GM12872 (cell line): ENCODE measurements at regions not wholly inside any gene's neighbourhood (a gene's known extent, or its start where the extent isn't known, plus 50 kb on each side); places are given as distances from the start of the nearest gene placed in this dataset.

Experiments used
- CTCF ChIP-seq: IDR thresholded peaks from 3 replicates; pipeline ENCODE4 v1.5.1; 2011; ENCODE audit warnings: low read depth, mild to moderate bottlenecking, low read length, moderate library complexity; ENCODE audit not compliant: insufficient read depth

DNA sequence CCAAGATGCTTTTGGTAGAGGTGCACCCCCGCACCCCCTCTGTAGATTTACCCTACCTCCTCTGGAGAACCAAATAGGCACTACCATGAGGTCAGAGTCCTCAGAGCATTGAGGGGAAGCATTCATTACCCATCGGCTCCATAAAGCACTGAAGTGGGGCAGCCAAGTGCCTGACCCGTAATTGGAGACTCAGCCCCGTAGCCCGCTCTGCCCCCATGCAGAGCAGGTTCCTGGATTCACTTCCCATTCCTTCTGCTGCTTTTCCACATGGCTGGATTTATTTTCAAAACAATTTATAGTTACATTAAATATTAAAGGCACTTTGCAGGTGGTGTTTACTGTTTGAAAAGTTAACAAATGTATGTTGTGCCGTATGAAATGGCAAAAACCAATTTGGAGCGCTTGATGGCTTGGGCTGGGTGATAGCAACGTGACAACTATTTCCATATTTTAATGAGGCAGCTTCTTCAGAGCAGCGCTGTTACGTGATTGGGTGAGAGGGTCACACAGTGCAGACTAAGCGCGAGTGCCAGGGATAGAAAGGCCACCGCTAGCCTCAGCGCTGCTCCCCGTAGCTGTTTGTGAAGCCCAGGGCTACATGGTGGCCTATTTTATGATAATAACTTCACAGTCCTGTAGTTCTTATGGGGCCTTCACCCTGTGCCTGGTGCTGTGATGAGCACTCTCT, 373.8 kb upstream of the PROK2 start:
- no peak for TF ChIP-seq CTCF

GRCh38 chr3:72157748-72158638, 373.0 kb upstream of the PROK2 start:
- TF ChIP-seq CTCF: no peak

DNA sequence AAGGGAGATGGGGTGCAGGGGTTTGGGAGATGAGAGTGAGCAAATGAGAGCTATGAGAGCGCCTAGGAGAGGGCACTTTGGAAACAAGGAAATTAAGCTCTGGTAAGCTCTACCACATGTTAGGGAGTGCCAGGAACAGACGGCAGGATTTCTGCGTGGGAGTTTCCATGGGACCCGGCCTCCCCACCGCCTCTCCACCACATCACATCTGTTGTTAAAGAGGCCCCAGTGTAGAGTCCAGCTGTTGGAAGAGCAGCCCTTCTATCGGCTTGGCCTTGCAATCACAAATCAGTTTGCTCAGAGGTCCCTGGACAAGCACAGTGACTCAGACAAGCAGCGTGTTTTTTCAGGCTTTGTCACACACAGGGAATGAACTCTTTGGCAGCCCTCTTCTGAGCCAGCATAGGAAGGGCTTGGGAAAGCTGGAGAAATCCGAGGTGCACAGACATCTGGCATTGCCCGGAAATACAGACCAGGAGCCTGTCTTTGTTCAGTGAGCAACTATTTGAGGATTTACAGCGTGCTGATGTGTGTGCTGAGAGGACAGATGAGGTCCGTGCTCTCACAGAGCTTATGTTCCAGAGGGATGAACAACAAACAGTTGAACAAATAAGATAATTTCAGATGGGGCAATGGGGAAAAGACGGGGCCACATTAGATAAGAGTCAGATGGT, 370.6 kb upstream of the PROK2 start:
- no peak for TF ChIP-seq CTCF

DNA sequence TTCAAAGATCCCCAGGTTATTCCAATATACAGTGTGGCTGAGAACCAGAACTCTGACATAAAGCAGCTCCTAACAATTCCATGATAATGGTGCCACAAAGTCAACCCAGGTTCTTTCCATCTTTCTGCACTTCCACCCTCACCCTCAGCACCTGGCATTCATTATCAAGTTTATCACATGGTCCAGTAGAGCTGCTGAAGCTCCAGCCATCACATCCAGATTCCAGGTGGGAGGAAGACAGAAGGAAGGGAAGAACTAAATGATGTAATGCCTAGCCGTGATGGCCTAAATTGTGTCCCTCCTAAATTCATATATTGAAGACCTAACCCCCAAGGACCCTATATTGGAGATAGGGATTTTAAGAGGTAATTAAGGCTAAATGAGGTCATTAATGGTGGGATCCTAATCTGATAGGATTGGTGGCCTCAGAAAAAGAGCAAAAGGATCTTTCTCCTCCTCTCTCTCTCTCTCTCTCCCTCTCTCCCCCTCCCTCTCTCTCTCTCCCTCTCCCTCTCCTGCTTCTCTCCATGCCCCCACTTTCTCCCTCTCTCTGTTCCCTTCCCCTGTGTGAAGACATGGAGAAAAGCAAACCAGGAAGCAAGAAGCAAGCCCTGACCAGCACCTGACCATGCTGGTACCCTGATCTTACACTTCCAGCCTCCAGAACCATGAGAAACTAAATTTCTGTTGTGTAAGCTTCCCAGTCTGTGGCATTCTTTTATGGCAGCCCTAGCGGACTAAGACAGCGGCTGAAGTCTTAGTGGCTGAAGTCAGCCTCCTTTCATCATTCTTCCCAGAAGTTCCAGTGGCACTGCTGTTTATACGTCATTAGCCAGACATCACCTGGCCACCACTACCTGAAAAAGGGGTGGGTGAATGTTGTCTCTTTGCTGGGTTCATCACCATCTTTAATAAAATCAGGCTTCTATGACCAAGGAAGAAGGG, 369.7 kb upstream of the PROK2 start:
- TF ChIP-seq CTCF: no peak

GRCh38 chr3:72153477-72154314, 368.7 kb upstream of the PROK2 start:
- TF ChIP-seq CTCF: no peak

- no peak for TF ChIP-seq CTCF
Observed at GRCh38 chr3:72152551-72153476, 367.9 kb upstream of the PROK2 start.
